Iris pigment epithelial cell (primary cell): ENCODE measurements at regions not wholly inside any gene's neighbourhood (a gene's known extent, or its start where the extent isn't known, plus 50 kb on each side); places are given as distances from the start of the nearest gene placed in this dataset.

Experiments used
- DNase-seq: peaks from one replicate; pipeline ENCODE4 v3.0.0-alpha.2; 2011; ENCODE audit warnings: low read depth

- DNase-seq: peak; percentile 66
Observed at GRCh38 chr9:115985657-115986056, 167.9 kb upstream of the PAPPA start.

GRCh38 chr9:115986508-115986907, 167.1 kb upstream of the PAPPA start:
- peak; percentile 69 for DNase-seq

DNA sequence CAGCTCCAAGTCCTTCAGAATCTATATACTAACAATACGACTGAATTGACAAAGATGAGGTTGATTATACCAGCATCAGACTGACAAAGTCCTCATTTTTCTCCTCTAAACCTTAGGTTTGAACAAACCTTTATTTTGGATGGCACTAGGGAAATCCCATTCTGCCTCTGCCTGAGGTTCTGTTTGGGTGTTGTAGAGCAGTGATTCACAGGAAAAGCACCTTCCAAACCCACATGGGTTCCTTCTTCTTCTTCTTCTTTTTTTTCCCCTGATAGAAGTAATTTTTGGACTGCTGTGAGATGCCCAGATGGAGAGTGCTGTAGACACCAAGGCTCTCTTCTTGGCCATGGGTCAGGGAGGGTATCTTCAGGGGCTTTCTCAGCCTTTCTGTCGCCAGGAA, 164.9 kb upstream of the PAPPA start:
- DNase-seq: no peak

- no peak for DNase-seq
Observed at GRCh38 chr9:115989831-115990230, 163.8 kb upstream of the PAPPA start.

DNA sequence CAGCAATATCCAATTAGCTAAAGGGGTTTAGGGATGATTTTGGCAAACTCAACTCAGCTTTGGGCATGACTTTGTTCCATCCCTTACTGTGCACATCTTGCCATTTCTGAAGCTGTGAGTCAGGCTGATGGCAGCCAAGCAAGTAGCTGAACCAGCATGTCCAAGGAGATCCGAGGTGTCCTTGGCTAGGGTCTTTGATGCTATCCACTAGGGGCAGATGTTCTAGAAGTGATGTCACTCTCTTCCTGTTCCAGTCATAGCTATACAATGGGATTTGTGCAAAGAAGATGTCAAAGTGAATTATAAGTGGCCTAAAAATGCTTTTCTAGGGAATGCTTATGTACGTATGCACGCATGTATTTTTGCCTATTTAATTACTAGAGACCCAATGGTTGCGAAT, 160.8 kb upstream of the PAPPA start:
- peak; percentile 74 for DNase-seq

GRCh38 chr9:115997923-115998322, 155.7 kb upstream of the PAPPA start:
- peak; percentile 90 for DNase-seq

GRCh38 chr9:115998666-115999065, 154.9 kb upstream of the PAPPA start:
- peak; percentile 75 for DNase-seq

DNA sequence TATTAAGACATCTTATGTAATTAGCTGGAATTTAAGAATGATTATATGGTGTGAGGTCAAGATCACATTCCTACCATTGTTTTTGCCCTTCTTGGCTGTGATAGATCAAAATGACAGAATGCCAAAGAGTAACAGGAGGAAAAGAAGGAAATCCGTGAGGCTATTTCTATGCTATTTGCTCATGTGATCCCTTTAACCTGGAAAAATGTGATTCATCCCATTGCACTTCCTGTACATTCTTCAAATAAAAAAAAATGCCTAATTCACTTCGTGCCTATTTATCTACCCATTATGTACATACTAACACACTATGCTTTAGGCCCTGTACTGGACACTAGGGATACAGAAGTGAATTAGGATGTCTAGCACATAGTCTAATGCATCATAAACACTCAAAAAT, 154.1 kb upstream of the PAPPA start:
- DNase-seq: peak; percentile 69

GRCh38 chr9:116000748-116001329, 152.8 kb upstream of the PAPPA start:
- DNase-seq: no peak

DNA sequence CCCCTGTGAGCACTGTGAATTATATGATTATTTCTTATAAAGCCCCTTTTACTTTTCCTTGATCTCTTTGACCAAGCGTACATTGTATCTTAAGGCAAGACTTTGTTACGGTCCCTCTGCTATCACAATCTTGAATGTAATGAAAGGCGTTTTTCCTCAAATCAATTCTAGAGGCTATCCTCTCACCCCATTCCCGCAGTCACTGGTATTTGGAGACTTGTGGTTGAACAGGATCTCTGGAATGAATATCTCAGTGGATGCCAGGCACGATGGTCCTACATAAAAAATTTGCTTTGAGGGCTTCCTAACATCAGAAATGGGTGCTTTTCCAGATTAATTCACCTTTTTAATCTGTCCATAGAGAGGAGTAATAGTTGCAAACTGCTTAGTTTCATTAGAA, 151.4 kb upstream of the PAPPA start:
- no peak for DNase-seq

- peak; percentile 64 for DNase-seq
Observed at GRCh38 chr9:116002624-116003023, 151.0 kb upstream of the PAPPA start.

GRCh38 chr9:116003397-116003796, 150.2 kb upstream of the PAPPA start:
- DNase-seq: no peak

DNA sequence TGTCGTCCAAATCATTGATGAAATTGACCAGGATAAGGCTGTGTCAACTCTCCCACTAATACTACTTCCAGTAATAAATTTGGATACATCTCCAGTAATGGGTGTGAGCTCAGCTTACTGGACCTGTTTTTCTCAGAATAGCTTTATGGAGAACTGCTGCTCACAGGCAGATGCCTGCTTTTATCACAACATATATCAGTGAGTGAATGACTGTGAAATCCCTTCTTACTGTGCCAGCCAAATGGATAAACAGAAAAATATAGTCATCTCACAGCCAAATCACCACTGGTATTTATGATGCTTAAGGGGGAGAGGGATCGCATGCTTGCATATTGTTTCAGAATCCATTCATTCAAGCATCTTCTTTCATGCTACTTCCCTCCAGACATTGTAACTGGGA, 148.4 kb upstream of the PAPPA start:
- DNase-seq: no peak

- no peak for DNase-seq
Observed at GRCh38 chr9:116007824-116008223, 145.8 kb upstream of the PAPPA start.

GRCh38 chr9:116008278-116008677, 145.3 kb upstream of the PAPPA start:
- DNase-seq: peak; percentile 48

GRCh38 chr9:116009420-116009819, 144.2 kb upstream of the PAPPA start:
- no peak for DNase-seq

GRCh38 chr9:116015855-116016254, 137.7 kb upstream of the PAPPA start:
- DNase-seq: no peak

DNA sequence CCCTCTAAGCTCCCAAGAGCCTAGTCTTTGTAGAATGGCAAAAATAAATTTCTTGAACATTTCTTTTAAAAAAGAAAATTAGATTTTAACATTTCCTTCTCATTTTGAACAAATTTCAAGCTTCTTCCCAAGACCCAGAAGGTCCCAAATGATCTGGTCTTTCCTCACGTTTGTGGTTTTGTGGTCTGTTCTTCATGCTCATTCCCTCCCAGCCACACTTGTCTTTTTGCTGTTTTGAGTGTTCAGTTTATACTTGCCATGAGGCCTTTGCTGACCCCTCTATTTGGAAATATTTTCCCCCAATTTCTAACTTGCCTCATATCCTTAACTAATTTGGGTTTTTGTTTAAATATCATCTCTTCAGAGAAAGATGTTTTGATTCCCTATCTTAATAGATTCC, 133.4 kb upstream of the PAPPA start:
- DNase-seq: no peak

DNA sequence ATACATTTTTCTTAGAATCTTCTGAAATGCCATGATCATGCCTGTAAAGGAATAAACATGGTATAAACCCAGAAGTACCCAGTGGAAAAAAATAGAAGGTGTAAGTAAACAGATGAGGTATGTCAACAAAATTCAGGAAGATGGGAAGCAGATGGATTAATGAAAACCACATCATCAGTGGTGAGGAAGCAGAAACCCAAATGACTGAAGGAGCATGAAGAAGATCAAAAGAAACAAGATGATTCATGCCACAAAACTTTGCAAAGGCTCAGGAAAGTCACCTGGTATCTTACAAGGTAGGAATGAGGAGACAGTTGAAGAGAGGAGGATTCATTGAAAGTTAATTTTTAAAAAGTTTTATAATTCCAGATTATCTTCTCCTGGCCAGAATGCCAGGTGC, 132.8 kb upstream of the PAPPA start:
- DNase-seq: peak; percentile 23

DNA sequence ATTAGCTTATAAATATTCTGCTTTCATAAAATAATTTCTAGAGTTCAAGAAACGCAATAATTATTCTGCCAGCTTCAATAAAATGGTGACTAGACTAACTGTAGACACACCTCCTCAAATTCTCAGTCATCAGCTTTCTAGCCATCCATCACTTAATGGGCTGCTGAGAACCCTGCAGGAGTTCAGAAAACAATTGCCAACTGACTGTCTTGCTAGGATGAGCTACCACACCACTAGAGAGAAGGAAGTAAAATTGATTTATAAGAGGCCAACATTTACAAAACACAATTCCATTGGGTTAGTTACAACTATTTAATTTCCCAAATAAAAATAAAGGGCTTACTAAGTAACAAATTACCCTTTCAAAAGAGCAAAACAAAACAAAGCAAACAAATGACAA, 126.5 kb upstream of the PAPPA start:
- peak; percentile 38 for DNase-seq

- DNase-seq: peak; percentile 91
Observed at GRCh38 chr9:116027511-116027910, 126.1 kb upstream of the PAPPA start.

DNA sequence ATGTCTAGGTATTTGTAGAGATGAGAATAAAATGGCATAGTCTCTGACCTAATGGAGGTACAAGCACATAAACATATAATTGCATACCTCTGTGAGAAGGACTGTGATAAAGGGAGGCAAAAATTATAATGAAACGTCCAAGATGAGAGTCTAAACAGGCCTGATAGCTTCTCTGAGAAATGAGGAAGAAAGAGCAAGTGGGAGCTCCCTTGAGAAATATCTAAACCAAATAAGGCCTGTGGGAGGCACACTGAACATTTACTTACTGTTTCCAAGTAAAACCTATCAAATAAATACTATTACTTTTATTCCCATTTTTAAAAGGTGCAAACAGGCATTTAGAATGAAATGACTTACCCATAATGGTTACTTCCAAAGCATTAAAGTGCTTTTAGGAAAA, 125.6 kb upstream of the PAPPA start:
- DNase-seq: peak; percentile 39

DNA sequence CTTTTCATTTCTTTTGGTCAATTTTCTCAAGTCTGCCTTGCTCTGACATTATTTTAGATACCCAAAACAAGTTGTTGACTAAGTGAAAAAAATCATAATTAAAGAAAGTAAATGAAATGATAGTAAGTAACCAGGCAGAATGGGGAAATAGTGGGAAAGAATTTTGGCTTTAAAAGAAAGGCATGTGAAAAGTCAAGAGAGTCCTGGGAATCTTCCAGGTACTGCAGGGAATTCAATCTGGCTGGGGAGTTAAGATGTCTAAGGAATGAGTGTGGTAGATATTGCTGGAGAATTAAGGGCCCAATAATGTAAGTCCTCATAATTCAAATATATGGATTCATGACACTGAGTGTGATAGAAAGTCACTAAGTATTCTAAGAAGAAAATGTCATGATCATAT, 123.1 kb upstream of the PAPPA start:
- no peak for DNase-seq

GRCh38 chr9:116032683-116033440, 120.7 kb upstream of the PAPPA start:
- DNase-seq: no peak
